ENCODE measurements at regions not wholly inside any gene's neighbourhood (a gene's known extent, or its start where the extent isn't known, plus 50 kb on each side); places are given as distances from the start of the nearest gene placed in this dataset.

DNA sequence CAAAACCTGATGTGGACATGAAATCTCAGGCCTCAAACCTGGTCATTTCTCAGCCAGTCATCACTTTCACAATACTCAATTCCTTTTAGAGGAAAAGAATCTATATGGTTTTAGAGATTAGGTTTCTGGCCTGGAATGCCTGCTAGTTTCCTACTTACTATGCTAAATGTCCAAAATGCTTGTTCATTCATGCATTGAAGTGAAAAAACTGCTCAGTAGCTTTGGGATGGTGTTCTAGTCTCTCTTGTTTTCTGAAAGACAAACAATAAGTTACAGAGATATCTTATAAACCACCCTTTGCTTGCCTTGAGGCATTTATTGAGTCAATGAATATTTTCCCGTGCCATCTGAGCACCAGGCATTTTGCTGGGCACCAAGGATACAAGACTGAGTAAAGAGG is 1146.5 kb upstream of the GOT2 start:
- Histone ChIP-seq H3K36me3 (ENCODE audit: control insufficient read depth, insufficient read depth, low read length) (no peaks in the 10 kb centered on the region), H3K4me1 (ENCODE audit: control insufficient read depth, insufficient read depth, low read length, poor library complexity, severe bottlenecking) (no peaks in the 10 kb centered on the region), H3K4me3 (ENCODE audit: low read depth, low read length) (no peak overlapping the region), H3K27me3 (ENCODE audit: control insufficient read depth, insufficient read depth, low read length) (no peaks in the 10 kb centered on the region), H3K9me3 (ENCODE audit: control insufficient read depth in 2 of 2, low read length in 2 of 2) (peaks cover under 1 to 12% of the 10 kb centered on the region in 2 experiments), H3K27ac (ENCODE audit: insufficient read depth, low read length, poor library complexity, severe bottlenecking) (no peak overlapping the region)
- H3K27me3 Mint-ChIP-seq, result no peaks in the 10 kb centered on the region
- peaks cover 3 to 22% (median 8%) of the 10 kb centered on the region in 7 donors for H3K9me3 Mint-ChIP-seq
- H3K4me3 Mint-ChIP-seq, result no peak overlapping the region
- ATAC-seq (ENCODE audit: low read depth in 2 of 2), result no peak
- DNase-seq, result no peak
- H3K4me1 Mint-ChIP-seq, result no peaks in the 10 kb centered on the region
- H3K27ac Mint-ChIP-seq, result no peak overlapping the region
- H3K36me3 Mint-ChIP-seq, result no peaks in the 10 kb centered on the region

DNA sequence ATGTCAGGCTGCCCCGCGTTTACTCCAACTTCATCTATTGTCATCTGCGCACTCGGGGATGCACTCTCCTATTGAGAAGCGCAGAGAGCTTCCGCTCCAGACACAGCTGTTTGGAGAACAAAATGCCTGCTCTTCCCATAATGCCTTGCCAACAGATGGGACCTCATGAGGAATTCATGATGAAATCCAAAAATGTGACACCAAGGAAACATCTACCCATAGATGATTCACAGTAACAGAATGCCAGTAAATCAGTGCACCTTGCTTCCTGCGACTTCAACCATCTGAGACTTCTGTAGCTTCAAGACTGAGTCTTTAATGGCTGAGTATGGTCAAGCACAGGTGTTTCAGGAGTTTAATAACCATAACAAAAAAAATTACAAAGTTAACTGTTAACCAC is 1144.9 kb upstream of the GOT2 start:
- no peak overlapping the region for H3K27ac ChIP-seq (ENCODE audit: insufficient read depth, low read length, poor library complexity, severe bottlenecking)
- no peak overlapping the region for H3K27ac Mint-ChIP-seq
- H3K36me3 ChIP-seq (ENCODE audit: control insufficient read depth, insufficient read depth, low read length), result no peaks in the 10 kb centered on the region
- no peaks in the 10 kb centered on the region for H3K4me1 ChIP-seq (ENCODE audit: control insufficient read depth, insufficient read depth, low read length, poor library complexity, severe bottlenecking)
- no peaks in the 10 kb centered on the region for H3K36me3 Mint-ChIP-seq
- H3K9me3 Mint-ChIP-seq, result peaks cover 3 to 26% (median 8%) of the 10 kb centered on the region in 7 donors
- peaks cover 0 to 12% of the 10 kb centered on the region in 2 experiments for H3K9me3 ChIP-seq (ENCODE audit: control insufficient read depth in 2 of 2, low read length in 2 of 2)
- H3K4me3 Mint-ChIP-seq, result no peak overlapping the region
- ATAC-seq (ENCODE audit: low read depth in 2 of 2), result no peak
- DNase-seq, result no peak
- no peaks in the 10 kb centered on the region for H3K4me1 Mint-ChIP-seq
- no peaks in the 10 kb centered on the region for H3K27me3 Mint-ChIP-seq
- no peaks in the 10 kb centered on the region for H3K27me3 ChIP-seq (ENCODE audit: control insufficient read depth, insufficient read depth, low read length)
- no peak overlapping the region for H3K4me3 ChIP-seq (ENCODE audit: low read depth, low read length)

DNA sequence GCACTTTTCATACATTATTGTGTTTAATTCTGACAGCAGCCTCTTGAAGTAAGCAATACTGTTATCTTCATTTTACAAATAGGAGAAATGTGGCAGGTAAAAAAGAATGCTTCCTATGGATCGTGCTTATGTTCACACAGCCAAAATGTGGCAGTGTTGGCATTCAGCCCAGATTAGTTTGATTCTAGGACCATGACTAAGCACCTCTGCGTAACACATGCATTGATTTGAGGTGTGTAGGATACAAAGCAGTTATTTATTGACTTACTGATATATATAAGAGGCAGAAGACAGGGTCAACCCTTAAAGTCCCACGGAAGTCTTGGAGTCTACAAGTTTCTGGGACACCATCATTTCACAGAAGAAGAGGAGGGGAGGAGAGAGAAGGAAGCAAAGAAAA is 1144.4 kb upstream of the GOT2 start:
- H3K36me3 Mint-ChIP-seq, result no peaks in the 10 kb centered on the region
- H3K4me3 Mint-ChIP-seq, result no peak overlapping the region
- no peaks in the 10 kb centered on the region for H3K27me3 Mint-ChIP-seq
- Histone ChIP-seq H3K27me3 (ENCODE audit: control insufficient read depth, insufficient read depth, low read length) (no peaks in the 10 kb centered on the region), H3K36me3 (ENCODE audit: control insufficient read depth, insufficient read depth, low read length) (no peaks in the 10 kb centered on the region), H3K4me3 (ENCODE audit: low read depth, low read length) (no peak overlapping the region), H3K27ac (ENCODE audit: insufficient read depth, low read length, poor library complexity, severe bottlenecking) (no peak overlapping the region), H3K9me3 (ENCODE audit: control insufficient read depth in 2 of 2, low read length in 2 of 2) (peaks cover 0 to 12% of the 10 kb centered on the region in 2 experiments), H3K4me1 (ENCODE audit: control insufficient read depth, insufficient read depth, low read length, poor library complexity, severe bottlenecking) (no peaks in the 10 kb centered on the region)
- no peak for DNase-seq
- H3K9me3 Mint-ChIP-seq, result peaks cover 7 to 30% (median 8%) of the 10 kb centered on the region in 7 donors
- H3K27ac Mint-ChIP-seq, result no peak overlapping the region
- no peak for ATAC-seq (ENCODE audit: low read depth in 2 of 2)
- H3K4me1 Mint-ChIP-seq, result no peaks in the 10 kb centered on the region

DNA sequence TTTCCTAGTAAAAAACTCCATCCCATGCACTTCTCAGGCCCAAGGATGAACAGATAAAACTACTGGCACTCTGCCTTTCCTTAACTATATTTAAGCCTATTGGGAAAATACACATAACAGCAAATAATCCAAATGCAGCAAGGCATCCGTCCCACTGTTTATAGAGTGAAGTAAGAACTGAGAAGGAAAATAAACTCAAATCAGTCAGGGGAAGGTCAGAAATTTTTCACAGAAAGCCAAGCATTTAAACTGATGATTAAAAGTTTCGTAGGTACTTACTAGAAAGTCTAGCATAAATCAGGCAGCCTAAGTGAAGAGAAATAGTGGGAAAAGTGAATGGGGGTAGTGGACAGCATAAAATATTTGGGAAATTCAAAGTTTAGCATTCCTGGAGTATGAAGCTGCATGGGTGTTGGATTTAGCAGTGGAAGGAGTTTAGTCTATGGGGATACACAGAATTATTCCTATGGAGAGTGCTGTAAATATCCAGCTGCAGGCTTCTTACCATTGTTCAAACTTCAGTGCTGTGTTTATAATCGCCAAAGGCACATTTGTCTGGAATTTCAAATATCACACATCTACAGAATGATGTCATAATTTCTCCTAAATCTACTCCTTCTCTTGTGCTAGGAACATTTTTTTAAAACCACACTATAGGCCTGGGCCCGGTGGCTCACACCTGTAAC is 1131.0 kb upstream of the GOT2 start:
- Mint-ChIP-seq H3K27me3 (no peaks in the 10 kb centered on the region), H3K9me3 (peaks cover 7 to 28% (median 15%) of the 10 kb centered on the region in 7 donors), H3K4me3 (no peak overlapping the region), H3K4me1 (no peaks in the 10 kb centered on the region), H3K36me3 (no peaks in the 10 kb centered on the region), H3K27ac (no peak overlapping the region)
- H3K27me3 ChIP-seq (ENCODE audit: control insufficient read depth, insufficient read depth, low read length), result no peaks in the 10 kb centered on the region
- H3K27ac ChIP-seq (ENCODE audit: insufficient read depth, low read length, poor library complexity, severe bottlenecking), result no peak overlapping the region
- peaks cover 0 to 11% of the 10 kb centered on the region in 2 experiments for H3K9me3 ChIP-seq (ENCODE audit: control insufficient read depth in 2 of 2, low read length in 2 of 2)
- DNase-seq, result no peak
- H3K4me3 ChIP-seq (ENCODE audit: low read depth, low read length), result no peak overlapping the region
- no peak for ATAC-seq (ENCODE audit: low read depth in 2 of 2)
- no peaks in the 10 kb centered on the region for H3K4me1 ChIP-seq (ENCODE audit: control insufficient read depth, insufficient read depth, low read length, poor library complexity, severe bottlenecking)
- H3K36me3 ChIP-seq (ENCODE audit: control insufficient read depth, insufficient read depth, low read length), result no peaks in the 10 kb centered on the region

DNA sequence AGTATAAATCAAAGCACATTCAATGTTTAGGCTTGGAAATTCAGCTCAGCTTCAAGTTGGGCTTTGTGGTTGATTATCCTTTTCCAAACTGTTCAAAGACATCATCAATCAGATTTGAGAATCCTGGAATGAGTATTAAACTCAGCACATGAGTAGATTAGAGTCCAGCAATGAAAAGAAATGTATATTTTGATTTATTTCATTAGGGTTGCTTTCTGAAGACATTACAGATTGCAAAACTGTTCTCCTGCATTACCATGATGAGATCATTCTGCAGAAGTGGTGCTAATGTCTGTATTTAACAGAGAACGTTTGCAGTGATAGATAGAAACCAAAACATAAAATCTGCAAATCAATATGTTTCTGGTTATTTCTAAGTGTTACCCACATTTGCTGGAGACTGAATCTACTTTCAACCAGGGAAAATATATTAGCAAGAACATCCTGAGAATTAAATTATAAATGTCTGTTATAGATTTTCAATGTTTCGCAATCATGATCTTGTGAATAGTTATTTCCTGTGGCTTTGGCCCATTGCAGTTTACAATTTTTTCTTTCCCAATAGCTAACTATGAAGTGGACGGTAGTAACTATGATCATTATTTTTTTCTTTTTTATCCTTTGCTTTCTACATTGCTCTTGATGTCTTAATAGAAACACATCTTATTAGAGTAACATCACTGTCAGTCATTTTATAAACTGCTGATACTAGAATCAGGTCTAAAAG is 1125.7 kb upstream of the GOT2 start:
- Mint-ChIP-seq H3K4me1 (no peaks in the 10 kb centered on the region), H3K9me3 (peaks cover 4 to 24% (median 11%) of the 10 kb centered on the region in 7 donors), H3K36me3 (no peaks in the 10 kb centered on the region), H3K4me3 (no peak overlapping the region), H3K27ac (no peak overlapping the region), H3K27me3 (no peaks in the 10 kb centered on the region)
- DNase-seq, result no peak
- no peaks in the 10 kb centered on the region for H3K27me3 ChIP-seq (ENCODE audit: control insufficient read depth, insufficient read depth, low read length)
- no peak overlapping the region for H3K27ac ChIP-seq (ENCODE audit: insufficient read depth, low read length, poor library complexity, severe bottlenecking)
- ATAC-seq (ENCODE audit: low read depth in 2 of 2), result no peak
- H3K4me1 ChIP-seq (ENCODE audit: control insufficient read depth, insufficient read depth, low read length, poor library complexity, severe bottlenecking), result no peaks in the 10 kb centered on the region
- no peaks in the 10 kb centered on the region for H3K36me3 ChIP-seq (ENCODE audit: control insufficient read depth, insufficient read depth, low read length)
- peaks cover 0 to 7% of the 10 kb centered on the region in 2 experiments for H3K9me3 ChIP-seq (ENCODE audit: control insufficient read depth in 2 of 2, low read length in 2 of 2)
- H3K4me3 ChIP-seq (ENCODE audit: low read depth, low read length), result no peak overlapping the region

DNA sequence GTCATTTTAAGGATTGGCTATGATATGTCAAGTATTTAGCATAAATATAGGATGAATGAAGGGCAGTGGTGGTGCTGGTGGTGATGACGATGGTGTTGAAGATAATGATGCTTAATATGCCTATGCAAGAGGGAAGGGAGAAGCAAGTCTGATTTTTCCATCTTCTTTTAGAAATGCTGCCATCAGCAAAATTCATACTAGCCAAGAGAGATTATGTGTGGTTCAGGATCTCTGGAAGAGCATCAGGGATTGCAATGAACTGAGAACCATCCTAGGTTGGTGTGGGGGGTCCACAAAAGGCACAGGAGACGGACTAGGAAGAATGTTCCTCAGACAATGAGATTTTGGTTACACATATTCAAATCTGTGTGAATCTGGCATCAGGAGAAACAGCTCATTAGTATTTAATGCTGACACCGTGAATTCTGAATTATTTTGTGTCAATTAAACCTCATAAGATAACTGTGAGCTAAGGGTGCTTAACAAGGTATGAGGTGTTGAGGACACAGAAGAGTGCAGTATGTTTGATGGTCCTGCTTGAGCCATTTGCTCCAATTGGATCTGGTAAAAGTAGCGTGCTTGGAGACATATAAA is 1120.8 kb upstream of the GOT2 start:
- Mint-ChIP-seq H3K36me3 (no peaks in the 10 kb centered on the region), H3K27ac (no peak overlapping the region), H3K4me3 (no peak overlapping the region), H3K27me3 (no peaks in the 10 kb centered on the region), H3K4me1 (no peaks in the 10 kb centered on the region), H3K9me3 (peaks cover 0 to 21% (median 7%) of the 10 kb centered on the region in 7 donors)
- H3K4me3 ChIP-seq (ENCODE audit: low read depth, low read length), result no peak overlapping the region
- H3K27ac ChIP-seq (ENCODE audit: insufficient read depth, low read length, poor library complexity, severe bottlenecking), result no peak overlapping the region
- peaks cover 0 to 4% of the 10 kb centered on the region in 2 experiments for H3K9me3 ChIP-seq (ENCODE audit: control insufficient read depth in 2 of 2, low read length in 2 of 2)
- no peaks in the 10 kb centered on the region for H3K36me3 ChIP-seq (ENCODE audit: control insufficient read depth, insufficient read depth, low read length)
- DNase-seq, result no peak
- no peaks in the 10 kb centered on the region for H3K4me1 ChIP-seq (ENCODE audit: control insufficient read depth, insufficient read depth, low read length, poor library complexity, severe bottlenecking)
- H3K27me3 ChIP-seq (ENCODE audit: control insufficient read depth, insufficient read depth, low read length), result no peaks in the 10 kb centered on the region
- no peak for ATAC-seq (ENCODE audit: low read depth in 2 of 2)

DNA sequence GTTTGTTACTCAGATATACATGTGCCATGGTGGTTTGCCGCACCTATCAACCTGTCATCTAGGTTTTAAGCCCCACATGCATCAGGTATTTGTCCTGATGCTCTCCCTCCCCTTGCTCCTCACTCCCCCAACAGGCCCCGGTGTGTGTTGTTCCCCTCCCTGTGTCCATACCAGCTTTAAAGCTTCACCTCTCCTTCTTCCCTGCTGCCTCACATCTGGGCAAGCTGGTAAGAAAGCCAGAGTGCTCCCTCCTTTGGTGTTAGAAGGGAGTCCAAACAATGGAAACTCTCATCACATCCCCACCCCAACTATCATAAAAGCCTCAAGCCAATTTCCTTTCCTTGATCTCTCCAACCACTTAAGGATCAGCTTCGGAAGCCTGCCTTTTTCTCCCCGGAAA is 1115.6 kb upstream of the GOT2 start:
- Histone ChIP-seq H3K27me3 (ENCODE audit: control insufficient read depth, insufficient read depth, low read length) (no peaks in the 10 kb centered on the region), H3K9me3 (ENCODE audit: control insufficient read depth in 2 of 2, low read length in 2 of 2) (peaks cover 0 to 17% of the 10 kb centered on the region in 2 experiments), H3K4me1 (ENCODE audit: control insufficient read depth, insufficient read depth, low read length, poor library complexity, severe bottlenecking) (no peaks in the 10 kb centered on the region), H3K4me3 (ENCODE audit: low read depth, low read length) (no peak overlapping the region), H3K27ac (ENCODE audit: insufficient read depth, low read length, poor library complexity, severe bottlenecking) (no peak overlapping the region), H3K36me3 (ENCODE audit: control insufficient read depth, insufficient read depth, low read length) (no peaks in the 10 kb centered on the region)
- ATAC-seq (ENCODE audit: low read depth in 2 of 2), result no peak
- Mint-ChIP-seq H3K9me3 (peaks cover 0 to 21% (median 12%) of the 10 kb centered on the region in 7 donors), H3K4me1 (no peaks in the 10 kb centered on the region), H3K27ac (no peak overlapping the region), H3K36me3 (no peaks in the 10 kb centered on the region), H3K27me3 (no peaks in the 10 kb centered on the region), H3K4me3 (no peak overlapping the region)
- no peak for DNase-seq

Measured in CD4-positive, CD25-positive, alpha-beta regulatory T cell (primary cell).